Muscle layer of duodenum (tissue), 2 donors: ENCODE measurements at regions not wholly inside any gene's neighbourhood (a gene's known extent, or its start where the extent isn't known, plus 50 kb on each side); places are given as distances from the start of the nearest gene placed in this dataset.

Experiments
- H3K27ac ChIP-seq: one replicate; pipeline ENCODE4 v1.7.0; 2013; ENCODE audit warnings: mild to moderate bottlenecking, low read length
- H3K27me3 ChIP-seq: one replicate; pipeline ENCODE4 v1.7.0; 2013; ENCODE audit warnings: low read depth, mild to moderate bottlenecking, control low read depth, low read length
- H3K36me3 ChIP-seq, 2 donors: one replicate each; pipeline ENCODE4 v1.7.0; 2013; ENCODE audit warnings: low read length in 2 of 2, control low read depth in 1 of 2, mild to moderate bottlenecking in 1 of 2; ENCODE audit not compliant: insufficient read depth in 2 of 2, control insufficient read depth in 1 of 2
- H3K4me1 ChIP-seq, 2 donors: one replicate each; pipeline ENCODE4 v1.7.0; 2013; ENCODE audit warnings: low read length in 2 of 2, mild to moderate bottlenecking in 2 of 2, control low read depth in 1 of 2, moderate library complexity in 1 of 2; ENCODE audit not compliant: insufficient read depth in 2 of 2, control insufficient read depth in 1 of 2
- H3K4me3 ChIP-seq, 2 donors: one replicate each; pipeline ENCODE4 v1.7.0; 2013; ENCODE audit warnings: low read length in 2 of 2, low read depth in 1 of 2, mild to moderate bottlenecking in 1 of 2
- H3K9me3 ChIP-seq, 2 donors: one replicate each; pipeline ENCODE4 v1.7.0; 2013; ENCODE audit warnings: low read length in 2 of 2, control low read depth in 1 of 2, mild to moderate bottlenecking in 1 of 2; ENCODE audit not compliant: control insufficient read depth in 1 of 2
- donor health status: healthy.

- Histone ChIP-seq H3K9me3 (no peaks in the 10 kb centered on the region), H3K36me3 (no peaks in the 10 kb centered on the region), H3K4me1 (peaks cover 0 to 4% of the 10 kb centered on the region in 2 donors), H3K27me3 (no peaks in the 10 kb centered on the region), H3K4me3 (no peak overlapping the region), H3K27ac (no peak overlapping the region)
Measured at GRCh38 chr10:4707221-4707620, 118.8 kb upstream of the AKR1E2 start.

- Histone ChIP-seq H3K27ac (no peak overlapping the region), H3K36me3 (no peaks in the 10 kb centered on the region), H3K4me3 (no peak overlapping the region), H3K4me1 (peaks cover 0 to 4% of the 10 kb centered on the region in 2 donors), H3K27me3 (no peaks in the 10 kb centered on the region), H3K9me3 (no peaks in the 10 kb centered on the region)
Measured at GRCh38 chr10:4704034-4704545, 121.9 kb upstream of the AKR1E2 start.

- Histone ChIP-seq H3K9me3 (no peaks in the 10 kb centered on the region), H3K4me3 (no peak overlapping the region), H3K36me3 (no peaks in the 10 kb centered on the region), H3K27me3 (no peaks in the 10 kb centered on the region), H3K27ac (no peak overlapping the region), H3K4me1 (peaks cover 4% of the 10 kb centered on the region in 2 donors)
Measured at GRCh38 chr10:4701016-4701415, 125.0 kb upstream of the AKR1E2 start.

DNA sequence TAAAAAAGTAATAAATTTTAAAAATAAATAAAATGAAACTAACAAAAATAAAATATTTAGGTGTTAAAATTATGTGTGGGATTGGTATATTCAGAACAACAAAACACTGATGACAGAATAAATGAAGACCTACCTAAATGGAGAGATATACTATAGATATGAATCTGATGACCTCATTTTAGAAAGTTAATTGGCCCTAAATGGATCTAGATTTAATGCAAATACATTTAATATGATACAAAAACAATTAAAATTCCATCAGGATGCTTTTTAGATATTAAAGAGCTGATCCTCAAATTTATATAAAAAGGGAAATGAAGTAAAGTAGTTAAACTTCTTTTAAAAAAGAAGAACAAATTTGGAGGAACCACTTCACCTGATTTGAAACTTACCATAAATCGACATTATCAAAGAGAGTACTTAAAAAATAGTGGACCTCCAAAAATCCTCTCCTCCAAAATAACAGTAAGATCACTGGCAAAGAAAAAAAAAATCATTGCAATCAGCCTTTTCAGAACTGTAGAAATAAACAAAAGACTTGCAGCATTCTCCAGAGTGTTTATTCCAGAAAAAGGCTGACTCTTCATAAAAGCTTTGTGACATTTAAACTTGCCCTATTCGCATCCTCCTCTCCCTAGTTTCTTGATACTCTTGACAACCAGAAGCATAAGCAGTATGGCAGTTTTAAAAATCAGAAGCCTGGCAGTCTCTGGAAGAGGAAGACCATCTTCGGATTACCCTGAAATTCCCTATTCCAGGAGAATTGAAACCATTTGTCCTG, 125.9 kb upstream of the AKR1E2 start:
- peaks cover 4% of the 10 kb centered on the region in 2 donors for H3K4me1 ChIP-seq
- H3K36me3 ChIP-seq = no peaks in the 10 kb centered on the region
- no peak overlapping the region for H3K27ac ChIP-seq
- H3K9me3 ChIP-seq = no peaks in the 10 kb centered on the region
- H3K27me3 ChIP-seq = no peaks in the 10 kb centered on the region
- H3K4me3 ChIP-seq = no peak overlapping the region

DNA sequence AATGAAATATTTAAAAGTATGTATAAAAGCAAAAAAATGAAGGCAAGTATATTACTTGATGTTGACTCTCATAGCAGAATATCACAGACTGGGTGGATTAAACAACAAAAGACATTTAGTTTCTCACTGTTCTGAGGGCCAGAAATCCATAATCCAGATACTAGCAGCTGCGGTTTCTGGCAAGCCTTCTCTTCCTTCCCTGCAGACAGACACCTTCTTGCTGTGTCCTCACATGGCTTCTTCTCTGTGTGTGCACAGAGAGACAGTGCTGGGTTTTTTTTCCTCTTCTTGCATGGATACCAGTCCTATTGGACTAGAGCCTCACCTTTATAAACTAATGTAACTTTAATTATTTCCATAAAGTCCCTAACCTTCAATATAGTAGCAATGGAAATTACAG, 127.9 kb upstream of the AKR1E2 start:
- Histone ChIP-seq H3K36me3 (no peaks in the 10 kb centered on the region), H3K27ac (no peak overlapping the region), H3K4me1 (peaks cover 0 to 4% of the 10 kb centered on the region in 2 donors), H3K27me3 (no peaks in the 10 kb centered on the region), H3K4me3 (no peak overlapping the region), H3K9me3 (no peaks in the 10 kb centered on the region)

DNA sequence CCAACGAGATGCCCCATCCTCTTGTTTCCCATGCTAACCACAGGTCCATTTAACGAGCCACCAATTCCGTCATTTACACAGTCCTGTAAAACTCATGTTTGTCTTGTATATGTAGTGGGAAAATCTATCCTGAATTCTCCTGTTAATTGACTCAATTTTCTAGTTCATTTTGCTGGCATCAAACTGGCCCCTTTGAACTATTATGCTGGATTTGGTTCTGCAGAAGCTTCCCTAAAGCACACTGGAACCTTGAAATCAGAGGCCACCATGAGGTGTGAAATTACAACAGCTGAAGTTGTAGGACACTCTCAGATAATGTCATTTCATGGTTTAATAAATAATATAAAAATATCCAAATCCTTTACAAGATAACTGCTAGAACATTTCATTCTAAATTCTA, 129.8 kb upstream of the AKR1E2 start:
- no peaks in the 10 kb centered on the region for H3K27me3 ChIP-seq
- H3K4me3 ChIP-seq = no peak overlapping the region
- H3K4me1 ChIP-seq = peaks cover 0 to 4% of the 10 kb centered on the region in 2 donors
- no peaks in the 10 kb centered on the region for H3K36me3 ChIP-seq
- no peaks in the 10 kb centered on the region for H3K9me3 ChIP-seq
- H3K27ac ChIP-seq = no peak overlapping the region

DNA sequence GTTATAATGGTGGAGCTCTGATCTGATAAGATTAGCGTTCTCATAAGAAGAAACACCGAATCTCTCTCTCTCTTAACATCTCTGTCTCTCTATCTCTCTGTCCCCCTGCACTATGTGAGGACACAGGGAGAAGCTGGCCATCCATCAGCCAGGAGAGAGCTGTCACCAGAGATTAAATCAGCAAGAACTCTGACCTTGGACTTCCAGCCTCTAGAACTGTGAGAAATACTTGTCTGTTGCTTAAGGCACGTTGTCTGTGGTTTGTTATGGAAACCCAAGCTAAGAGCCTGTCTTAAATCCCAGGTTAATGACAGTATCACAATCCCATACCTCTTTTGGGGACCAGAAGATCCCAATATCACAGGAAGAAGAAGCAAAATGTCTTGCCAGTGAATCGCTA, 132.0 kb upstream of the AKR1E2 start:
- H3K36me3 ChIP-seq = no peaks in the 10 kb centered on the region
- H3K9me3 ChIP-seq = no peaks in the 10 kb centered on the region
- no peaks in the 10 kb centered on the region for H3K27me3 ChIP-seq
- peaks cover 0 to 4% of the 10 kb centered on the region in 2 donors for H3K4me1 ChIP-seq
- H3K27ac ChIP-seq = no peak overlapping the region
- no peak overlapping the region for H3K4me3 ChIP-seq

DNA sequence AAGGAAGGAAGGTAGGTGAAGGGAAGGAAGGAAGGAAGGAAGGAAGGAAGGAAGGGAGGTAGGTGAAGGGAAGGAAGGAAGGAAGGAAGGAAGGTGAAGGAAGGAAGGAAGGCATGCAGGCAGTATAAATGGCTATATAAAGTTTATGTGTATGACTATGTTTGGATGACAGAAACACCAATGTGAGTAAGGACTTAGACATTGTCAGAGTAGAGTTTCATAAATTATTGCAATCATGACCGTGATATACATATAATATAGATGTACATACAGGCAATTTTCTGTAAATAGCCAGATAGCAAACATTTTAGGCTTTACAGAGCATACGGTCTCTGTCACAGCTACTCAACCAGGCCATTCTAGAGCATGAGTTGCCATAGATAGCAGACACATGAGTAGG, 133.8 kb upstream of the AKR1E2 start:
- Histone ChIP-seq H3K4me1 (peaks cover 0 to 6% of the 10 kb centered on the region in 2 donors), H3K4me3 (no peak overlapping the region), H3K36me3 (no peaks in the 10 kb centered on the region), H3K27me3 (no peaks in the 10 kb centered on the region), H3K9me3 (no peaks in the 10 kb centered on the region), H3K27ac (no peak overlapping the region)

DNA sequence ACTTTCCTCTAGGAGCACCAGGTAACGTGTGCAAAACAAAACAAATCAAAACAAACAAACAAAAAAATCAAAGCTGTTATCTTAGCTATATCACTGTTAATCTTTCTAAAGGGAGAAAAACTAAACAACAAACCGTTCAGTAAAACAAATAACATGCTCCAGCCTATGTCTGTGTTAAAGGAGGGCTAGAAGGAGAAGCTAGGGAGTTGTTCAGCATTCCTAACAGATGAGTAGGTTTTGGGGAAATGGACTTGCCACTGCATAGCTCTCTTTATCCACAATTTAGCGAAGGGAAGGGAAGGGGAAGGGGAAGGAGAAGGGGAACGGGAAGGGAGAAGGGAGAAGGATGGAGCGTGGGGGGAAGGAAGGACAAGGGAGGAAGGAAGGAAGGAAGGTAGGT, 134.2 kb upstream of the AKR1E2 start:
- Histone ChIP-seq H3K27ac (no peak overlapping the region), H3K27me3 (no peaks in the 10 kb centered on the region), H3K9me3 (no peaks in the 10 kb centered on the region), H3K4me1 (peaks cover 0 to 6% of the 10 kb centered on the region in 2 donors), H3K4me3 (no peak overlapping the region), H3K36me3 (no peaks in the 10 kb centered on the region)

GRCh38 chr10:4691301-4691700, 134.7 kb upstream of the AKR1E2 start:
- H3K9me3 ChIP-seq = no peaks in the 10 kb centered on the region
- no peaks in the 10 kb centered on the region for H3K36me3 ChIP-seq
- no peaks in the 10 kb centered on the region for H3K27me3 ChIP-seq
- H3K27ac ChIP-seq = no peak overlapping the region
- peaks cover 0 to 6% of the 10 kb centered on the region in 2 donors for H3K4me1 ChIP-seq
- no peak overlapping the region for H3K4me3 ChIP-seq

DNA sequence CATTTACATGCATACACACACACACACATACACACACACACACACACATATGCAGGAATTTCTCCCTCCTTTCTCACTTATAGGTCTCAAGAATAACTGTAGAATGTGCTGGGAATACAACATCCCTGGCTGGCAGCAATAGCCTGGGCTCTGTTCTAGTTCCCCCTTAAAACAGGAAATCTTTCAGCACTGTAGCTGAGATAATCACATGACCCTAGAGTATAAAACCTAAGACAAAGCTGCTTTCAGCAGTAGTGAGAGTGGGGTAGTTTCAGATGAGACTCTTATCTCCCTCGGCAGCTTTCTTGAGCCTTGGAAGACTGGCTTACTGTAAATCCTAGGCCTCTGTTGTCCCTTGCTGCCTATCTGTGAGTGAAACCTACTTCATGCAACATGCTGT, 137.4 kb upstream of the AKR1E2 start:
- no peak overlapping the region for H3K4me3 ChIP-seq
- no peaks in the 10 kb centered on the region for H3K27me3 ChIP-seq
- H3K27ac ChIP-seq = no peak overlapping the region
- H3K36me3 ChIP-seq = no peaks in the 10 kb centered on the region
- peaks cover 0 to 16% of the 10 kb centered on the region in 2 donors for H3K4me1 ChIP-seq
- no peaks in the 10 kb centered on the region for H3K9me3 ChIP-seq

DNA sequence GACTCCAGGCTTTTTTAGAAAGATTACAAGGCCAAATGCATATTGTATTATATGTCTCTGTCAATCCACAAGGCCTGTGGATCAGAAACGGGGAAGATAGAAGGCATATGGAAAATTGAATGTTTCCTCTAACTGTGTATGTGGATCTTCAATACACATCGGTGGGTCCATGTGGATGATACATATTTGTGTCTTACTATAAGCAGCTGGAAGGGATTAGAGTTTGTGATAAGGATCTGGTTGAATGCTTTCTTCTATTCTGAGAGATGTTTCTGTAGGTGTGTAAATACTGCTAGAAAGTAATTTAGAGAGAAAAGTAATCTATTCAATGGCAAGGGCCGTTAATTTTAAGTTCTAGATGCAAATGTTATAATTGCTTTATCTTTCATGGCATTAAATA, 137.8 kb upstream of the AKR1E2 start:
- no peaks in the 10 kb centered on the region for H3K27me3 ChIP-seq
- H3K27ac ChIP-seq = no peak overlapping the region
- H3K9me3 ChIP-seq = no peaks in the 10 kb centered on the region
- H3K4me3 ChIP-seq = no peak overlapping the region
- H3K4me1 ChIP-seq = peaks cover 0 to 16% of the 10 kb centered on the region in 2 donors
- H3K36me3 ChIP-seq = no peaks in the 10 kb centered on the region
